ENCODE measurements at regions not wholly inside any gene's neighbourhood (a gene's known extent, or its start where the extent isn't known, plus 50 kb on each side); places are given as distances from the start of the nearest gene placed in this dataset.
"Not testable (repeated sequence)": the region's sequence is repeated elsewhere in the genome, so short reads cannot be mapped to it uniquely, and the experiment has no call there.

DNA sequence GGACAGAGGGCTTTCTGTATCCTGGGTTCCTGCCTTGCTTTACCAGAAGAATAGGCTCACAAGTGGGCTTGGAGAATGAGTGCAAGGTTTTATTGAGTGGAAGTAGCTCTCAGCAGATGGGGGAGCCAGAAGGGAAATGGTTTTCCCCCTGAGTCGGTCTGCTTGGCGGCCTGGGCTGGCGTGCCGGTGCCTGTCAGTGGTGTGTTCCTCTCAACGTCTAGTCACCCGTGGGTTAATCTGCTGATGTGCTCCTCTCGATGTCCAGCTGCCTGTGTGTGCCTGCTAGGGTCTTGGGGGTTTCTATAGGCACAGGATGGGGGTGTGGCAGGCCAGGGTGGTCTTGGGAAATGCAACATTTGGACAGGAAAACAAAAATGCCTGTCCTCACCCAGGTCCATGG lies 370.8 kb upstream of the ZNF462 start:
- not testable (repeated sequence) for DNase-seq (ENCODE audit: low read depth in 3 of 3, low spot score in 1 of 3)

DNA sequence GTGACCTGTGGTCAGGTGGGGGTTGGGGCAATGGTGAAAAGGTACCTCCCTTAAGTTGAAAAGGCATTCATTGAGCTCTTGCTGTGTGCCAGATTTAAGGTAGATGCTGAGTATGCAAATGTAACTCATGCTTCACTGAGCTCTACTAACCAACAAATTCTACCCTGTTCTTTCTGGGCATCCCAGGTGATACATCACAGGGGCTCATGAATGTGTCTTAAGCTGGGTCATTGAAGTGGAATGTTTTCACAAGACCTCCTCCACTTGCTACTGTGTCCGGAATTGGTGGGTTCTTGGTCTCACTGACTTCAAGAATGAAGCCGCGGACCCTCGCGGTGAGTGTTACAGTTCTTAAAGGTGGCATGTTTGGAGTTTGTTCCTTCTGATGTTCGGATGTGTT lies 362.8 kb upstream of the ZNF462 start:
- no peak for DNase-seq (ENCODE audit: low read depth in 3 of 3, low spot score in 1 of 3)

DNA sequence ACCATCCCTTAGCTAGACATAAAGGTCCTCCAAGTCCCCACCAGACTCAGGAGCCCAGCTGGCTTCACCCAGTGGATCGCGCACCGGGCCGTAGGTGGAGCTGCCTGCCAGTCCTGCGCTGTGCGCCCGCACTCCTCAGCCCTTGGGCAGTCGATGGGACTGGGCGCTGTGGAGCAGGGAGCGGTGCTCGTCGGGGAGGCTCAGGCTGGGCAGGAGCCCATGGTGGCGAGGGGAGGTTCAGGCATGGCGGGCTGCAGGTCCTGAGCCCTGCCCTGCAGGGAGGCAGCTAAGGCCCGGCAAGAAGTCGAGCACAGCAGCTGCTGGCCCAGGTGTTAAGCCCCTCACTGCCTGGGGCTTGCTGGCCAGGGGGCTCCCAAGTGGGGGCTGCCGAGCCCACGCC lies 361.8 kb upstream of the ZNF462 start:
- DNase-seq (ENCODE audit: low read depth in 3 of 3, low spot score in 1 of 3): not testable (repeated sequence)

DNA sequence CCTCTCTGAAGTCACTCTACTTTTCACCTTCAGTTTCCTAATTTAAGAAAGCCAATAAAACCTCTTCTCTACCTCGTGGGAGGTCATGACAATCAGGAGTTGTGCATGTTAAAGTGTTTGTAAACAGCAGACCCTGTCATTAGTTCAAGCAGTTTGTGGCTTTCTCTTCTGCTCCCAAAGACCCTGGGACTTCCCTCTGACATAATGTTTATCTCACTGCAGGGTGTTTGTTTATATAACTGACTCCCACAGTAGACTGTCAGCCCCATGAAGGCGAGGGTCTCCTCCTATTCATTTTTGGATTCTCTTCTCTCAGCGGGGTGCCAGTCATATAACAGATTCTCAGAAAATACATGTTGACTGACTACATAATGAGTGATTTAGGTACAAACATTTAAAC lies 360.0 kb upstream of the ZNF462 start:
- DNase-seq (ENCODE audit: low read depth in 3 of 3, low spot score in 1 of 3): no peak

DNA sequence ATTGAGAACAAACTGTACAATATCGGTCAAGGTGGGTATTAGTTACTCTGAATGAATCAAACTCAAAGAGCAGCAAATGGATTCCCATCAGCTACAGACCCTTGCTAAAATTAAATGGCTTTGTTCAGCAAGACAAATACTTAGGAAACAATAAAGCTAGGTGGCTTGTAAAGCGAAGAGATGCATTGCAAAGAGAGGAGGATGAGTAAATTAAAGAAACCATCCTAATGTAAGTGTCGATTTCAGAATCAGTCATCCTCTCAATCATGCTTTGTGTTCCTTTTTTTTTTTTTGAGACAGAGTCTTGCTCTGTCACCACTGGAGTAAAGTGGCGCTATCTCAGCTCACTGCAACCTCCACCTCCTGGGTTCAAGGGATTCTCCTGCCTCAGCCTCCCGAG lies 359.2 kb upstream of the ZNF462 start:
- no peak for DNase-seq (ENCODE audit: low read depth in 3 of 3, low spot score in 1 of 3)

DNA sequence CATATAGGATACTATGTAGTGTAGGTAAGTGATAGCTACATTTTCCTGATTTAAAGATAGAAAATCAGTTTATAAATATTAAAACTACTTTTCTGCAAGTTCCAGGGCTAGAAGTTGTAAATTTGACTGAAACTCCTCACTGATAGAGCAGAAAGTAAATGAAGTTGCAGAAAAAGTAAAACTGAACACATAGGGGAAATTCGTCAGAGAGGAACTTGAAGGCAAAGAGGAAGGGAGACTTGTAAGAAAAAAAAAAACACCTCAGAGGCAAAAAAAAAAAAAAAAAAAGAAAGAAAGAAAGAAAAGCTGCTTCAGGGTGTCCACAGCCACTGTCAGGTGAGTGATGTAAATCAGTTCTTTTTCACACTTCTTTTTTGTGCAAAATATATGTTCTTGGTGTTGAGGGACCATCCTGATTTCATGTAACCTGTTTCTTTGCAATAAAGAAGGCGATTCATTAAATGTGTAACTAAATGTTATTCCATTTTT lies 336.2 kb upstream of the ZNF462 start:
- no peak for DNase-seq (ENCODE audit: low read depth in 3 of 3, low spot score in 1 of 3)

DNA sequence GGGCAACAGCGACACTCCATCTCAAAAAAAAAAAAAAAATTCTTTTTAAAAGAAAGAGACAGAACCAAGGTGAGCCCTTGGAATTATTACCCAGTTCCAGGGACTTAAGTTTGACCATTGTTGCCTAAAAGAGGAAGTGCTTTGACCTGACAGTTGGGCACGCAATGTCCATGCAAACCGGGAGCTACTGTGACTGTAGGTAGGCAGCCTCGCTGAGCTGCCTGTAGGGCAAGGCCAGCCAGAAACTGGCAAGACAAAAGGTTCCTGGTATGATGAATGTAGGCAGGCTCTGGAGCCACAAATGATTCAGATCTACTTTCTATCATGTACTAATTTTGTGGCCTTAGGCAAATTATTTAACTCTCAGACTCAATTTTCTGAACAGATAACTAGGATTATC lies 334.8 kb upstream of the ZNF462 start:
- DNase-seq (ENCODE audit: low read depth in 3 of 3, low spot score in 1 of 3): no peak

DNA sequence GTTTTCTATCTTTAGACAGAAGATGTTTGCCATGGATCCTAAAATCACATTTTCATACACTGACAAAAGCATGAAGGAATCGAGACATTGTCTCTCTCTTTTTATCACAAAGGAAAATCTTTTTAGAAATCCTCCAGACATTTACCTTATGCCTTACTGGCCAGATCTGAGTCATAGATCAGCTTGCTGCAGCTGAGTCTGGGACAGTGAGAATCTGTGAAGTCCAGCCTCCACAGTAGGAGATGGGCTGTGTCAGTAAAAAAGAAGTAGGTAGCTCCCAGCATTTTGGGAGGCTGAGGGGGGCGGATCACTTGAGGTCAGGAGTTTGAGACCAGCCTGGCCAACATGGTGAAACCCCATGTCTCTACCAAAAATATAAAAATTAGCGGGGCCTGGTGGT lies 333.4 kb upstream of the ZNF462 start:
- no peak for DNase-seq (ENCODE audit: low read depth in 3 of 3, low spot score in 1 of 3)

DNA sequence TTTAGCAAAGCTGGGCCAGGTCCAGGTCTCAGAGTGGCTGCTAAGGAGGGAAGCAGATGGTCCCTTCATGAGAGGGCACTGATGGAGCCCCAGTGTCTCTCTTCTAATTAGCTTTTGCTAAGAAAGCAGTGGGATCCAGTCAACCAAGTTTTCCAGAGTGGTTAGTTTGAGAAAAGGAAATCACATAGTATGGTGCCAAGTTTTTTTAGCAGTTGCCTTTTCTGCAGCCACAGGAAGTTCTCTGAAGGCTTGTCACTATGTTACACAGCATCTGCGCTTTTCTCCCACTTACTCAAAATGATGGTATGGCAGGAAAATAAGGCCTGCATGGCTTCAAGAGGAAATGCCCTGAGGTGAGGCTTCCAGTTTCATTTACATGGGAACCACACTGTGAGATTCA lies 331.5 kb upstream of the ZNF462 start:
- DNase-seq (ENCODE audit: low read depth in 3 of 3, low spot score in 1 of 3): no peak

DNA sequence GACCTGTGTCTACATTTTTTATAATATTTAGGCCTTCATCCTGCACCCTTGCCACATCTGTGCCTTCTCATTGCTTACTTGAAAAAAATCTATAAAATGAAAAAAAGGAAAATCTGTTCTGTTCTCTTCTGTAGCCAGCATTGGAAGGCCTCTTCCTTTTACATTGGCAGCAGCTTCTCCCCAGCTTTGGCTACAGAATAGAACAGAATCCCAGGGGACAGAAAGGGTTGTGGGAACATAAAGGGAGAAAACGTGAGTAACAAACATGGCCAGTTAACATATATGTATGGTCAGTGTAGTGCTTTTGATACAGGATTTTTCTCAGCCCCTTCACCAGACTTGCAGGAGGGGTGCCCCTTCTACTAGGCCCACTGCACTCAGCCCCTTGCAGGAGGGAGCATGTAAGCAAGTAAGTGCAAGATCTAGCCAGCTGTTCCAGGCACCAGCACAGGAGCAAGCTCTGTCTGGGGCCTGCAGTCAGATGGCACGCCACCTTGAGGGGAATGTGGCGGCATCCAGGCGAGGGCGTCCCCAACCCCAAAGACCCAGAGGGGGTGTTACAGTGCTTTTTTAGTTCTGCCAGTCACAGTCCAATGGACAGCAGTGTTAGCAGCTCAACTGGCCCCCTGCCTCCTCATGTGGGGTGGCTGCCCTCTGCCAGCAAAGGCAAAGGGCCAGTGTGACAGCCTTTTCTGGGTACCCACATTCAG lies 330.5 kb upstream of the ZNF462 start:
- DNase-seq (ENCODE audit: low read depth in 3 of 3, low spot score in 1 of 3): no peak

DNA sequence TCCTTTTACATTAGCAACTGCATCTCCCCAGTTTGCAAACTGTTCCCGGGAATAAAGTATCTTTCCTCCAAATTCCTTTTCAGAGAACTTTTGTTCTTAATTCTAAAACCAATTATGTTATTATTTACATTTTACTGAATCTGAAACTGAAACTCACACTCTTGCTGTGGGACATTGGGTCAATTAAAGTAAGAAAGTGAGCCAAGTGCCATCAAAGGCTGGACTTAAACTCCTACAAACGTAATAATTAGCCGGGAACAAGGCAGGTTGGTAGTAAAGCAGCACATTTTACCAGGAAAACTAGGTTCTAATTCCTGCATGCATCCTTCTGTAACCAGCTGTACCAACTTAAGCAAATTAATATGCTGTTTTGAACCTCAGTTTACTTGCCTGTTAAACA lies 328.2 kb upstream of the ZNF462 start:
- no peak for DNase-seq (ENCODE audit: low read depth in 3 of 3, low spot score in 1 of 3)

DNA sequence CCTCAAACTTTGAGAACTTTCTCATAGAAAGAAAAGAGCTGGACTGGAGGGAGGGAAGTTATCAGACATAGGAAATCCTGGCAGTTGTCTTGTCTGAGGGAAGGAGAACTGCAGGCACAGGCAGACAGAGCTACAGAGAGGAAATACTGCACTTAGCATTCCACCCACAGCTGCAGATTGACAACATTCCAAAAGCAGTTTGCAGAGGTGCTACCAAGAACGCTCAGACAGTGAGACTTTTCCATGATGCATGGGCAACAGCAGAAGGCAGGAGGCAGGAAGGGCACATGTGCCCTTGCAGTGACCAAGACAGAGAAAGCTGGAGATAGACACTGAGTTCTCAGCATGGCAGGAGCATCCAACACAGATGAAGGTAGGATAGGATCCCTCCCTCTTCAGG lies 327.5 kb upstream of the ZNF462 start:
- DNase-seq (ENCODE audit: low read depth in 3 of 3, low spot score in 1 of 3): no peak

DNA sequence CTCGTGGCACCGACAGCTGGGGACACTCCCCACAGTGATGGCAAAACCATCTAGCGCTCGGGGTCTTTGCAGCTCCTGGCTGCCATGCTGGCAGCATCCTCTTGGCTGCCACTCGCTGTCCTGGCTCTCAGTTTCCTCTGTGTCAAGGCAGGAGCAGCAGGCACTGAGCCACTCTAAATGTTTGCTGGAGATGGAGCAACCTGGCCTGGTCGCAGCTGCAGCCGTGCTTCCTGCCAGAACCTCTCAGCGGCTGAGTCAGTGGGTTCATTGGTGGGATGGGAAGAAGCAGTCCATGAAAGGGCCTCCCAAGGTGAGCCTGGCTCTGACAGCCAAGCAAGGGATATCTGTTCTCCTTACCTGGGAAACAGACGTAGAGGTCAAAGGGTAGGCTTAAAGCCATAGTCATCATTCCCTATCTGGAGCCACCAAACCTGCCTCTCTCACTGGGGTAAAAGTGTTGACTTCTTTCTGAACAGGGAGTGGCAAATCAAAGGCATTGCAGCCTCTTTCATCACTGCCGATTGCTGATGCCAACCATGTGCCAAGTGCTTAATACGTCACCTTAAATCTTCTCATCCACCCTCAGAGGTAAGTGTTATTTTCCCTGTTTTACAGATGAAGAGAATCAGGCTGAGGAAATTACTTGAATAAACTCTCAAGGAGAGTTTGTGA lies 304.8 kb upstream of the ZNF462 start:
- no peak for DNase-seq (ENCODE audit: low read depth in 3 of 3, low spot score in 1 of 3)

DNA sequence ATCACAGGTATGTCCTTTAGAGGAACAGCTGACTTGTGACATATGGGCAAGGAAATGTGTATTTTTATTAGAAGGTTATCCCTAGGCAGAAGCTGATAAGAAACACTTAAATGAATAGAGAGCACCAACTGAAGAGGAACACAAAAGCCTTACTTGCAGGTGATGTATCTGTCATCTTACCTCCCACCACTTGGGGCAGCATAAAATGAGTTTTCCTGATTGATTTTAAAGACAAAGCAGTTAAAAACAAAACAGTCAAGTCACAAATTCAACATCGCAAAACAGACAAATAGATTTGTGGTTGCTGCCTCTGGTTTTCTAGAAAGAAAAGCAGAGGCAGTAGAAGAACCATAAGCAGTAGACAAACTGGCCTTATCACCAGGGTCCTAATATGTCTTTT lies 302.4 kb upstream of the ZNF462 start:
- DNase-seq (ENCODE audit: low read depth in 3 of 3, low spot score in 1 of 3): no peak

DNA sequence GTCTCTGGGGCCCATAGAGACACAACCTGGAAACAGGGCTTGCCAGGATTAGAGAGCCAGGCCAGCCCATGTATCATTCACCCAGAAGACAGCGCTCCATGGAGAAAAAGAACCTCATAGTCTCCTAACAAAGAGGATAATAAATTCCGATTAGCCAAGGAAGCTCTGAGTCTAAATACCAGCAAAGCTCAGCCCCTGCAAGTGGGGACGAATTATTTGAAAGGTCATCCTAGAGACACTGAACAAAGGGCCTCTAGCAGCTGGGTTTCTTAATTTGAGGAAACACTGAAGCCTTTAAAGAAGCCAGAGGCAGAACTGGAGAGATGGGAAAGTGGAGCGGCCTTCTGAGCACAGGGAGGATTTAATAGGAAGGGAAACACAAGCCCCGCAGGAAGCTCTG lies 287.1 kb upstream of the ZNF462 start:
- DNase-seq (ENCODE audit: low read depth in 3 of 3, low spot score in 1 of 3): no peak

DNA sequence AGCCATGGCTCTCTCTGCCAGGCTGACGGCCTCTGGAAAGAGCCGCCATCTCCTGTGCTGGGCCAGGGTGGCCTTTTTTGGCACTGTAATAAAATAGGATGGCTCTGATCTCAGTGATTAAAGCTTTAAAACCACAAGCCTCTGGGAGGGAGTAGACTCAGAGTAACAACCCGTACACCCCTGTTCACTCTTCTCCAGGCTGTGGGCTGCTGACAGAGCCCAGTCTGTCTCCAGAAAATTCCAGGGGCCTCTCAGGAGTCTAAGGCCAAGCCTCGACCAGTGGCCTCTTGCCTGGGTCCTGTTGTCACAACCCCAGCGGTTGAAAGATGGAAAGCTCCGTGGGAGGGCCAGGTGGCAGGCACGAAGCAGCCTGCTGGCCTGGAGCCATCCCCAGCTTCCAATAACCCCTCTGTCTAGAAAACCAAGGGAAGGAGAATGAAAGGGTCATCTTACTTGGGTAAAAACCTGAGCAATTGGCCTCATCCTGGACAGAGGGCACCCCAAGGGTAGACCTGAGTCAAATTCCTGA lies 286.7 kb upstream of the ZNF462 start:
- DNase-seq (ENCODE audit: low read depth in 3 of 3, low spot score in 1 of 3): no peak

DNA sequence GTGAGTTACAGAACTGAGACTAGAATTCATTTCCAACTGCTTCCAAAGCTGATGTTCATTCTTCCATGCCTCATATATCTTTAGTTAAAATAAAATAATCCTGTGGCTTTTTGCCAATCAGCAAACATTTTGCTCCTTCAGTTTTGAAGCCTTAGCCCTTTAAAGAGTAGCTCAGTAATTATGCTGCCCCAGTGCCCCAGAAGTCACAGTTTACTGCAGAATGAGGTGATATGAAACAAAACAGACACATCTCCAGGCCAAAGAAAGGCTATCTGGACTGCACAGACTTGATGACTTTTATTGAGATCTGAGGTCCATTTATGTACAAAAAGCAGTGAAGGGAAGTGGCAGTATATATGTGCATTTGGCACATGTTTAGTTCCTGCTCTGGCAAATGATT lies 285.8 kb upstream of the ZNF462 start:
- no peak for DNase-seq (ENCODE audit: low read depth in 3 of 3, low spot score in 1 of 3)

DNA sequence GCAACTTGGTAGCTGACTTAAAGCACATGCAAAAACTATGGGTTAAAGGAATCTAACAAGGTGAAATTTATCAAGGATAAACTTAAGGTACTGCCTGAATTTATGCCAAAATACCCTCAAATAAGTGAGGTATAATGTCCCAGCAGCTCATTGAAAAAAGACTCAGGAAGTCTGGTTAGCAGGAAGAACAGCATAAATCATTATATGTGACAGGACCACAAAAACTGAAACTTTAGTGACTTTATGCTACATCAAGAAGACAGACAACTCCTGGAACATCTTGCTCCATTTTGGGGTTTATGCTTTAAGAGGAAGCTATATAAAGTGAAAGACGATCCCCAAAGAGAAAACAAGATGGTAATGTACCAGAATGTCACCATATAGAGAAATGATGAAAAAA lies 282.4 kb upstream of the ZNF462 start:
- no peak for DNase-seq (ENCODE audit: low read depth in 3 of 3, low spot score in 1 of 3)

DNA sequence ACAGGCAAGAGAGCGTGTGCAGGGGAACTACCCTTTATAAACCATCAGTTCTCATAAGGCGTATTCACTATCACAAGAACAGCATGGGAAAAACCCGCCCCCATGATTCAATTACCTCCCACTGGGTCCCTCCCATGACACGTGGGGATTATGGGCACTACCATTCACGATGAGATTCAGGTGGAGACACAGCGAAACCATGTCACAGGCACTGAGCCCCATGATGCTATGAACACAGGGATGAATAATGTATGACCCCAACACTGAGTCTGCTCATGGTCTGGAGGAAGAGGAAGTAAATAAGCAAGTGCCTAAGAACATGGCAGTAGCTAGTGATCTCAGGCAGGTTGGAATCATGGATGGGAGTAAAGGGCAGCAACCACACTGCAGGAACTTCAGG lies 281.0 kb upstream of the ZNF462 start:
- no peak for DNase-seq (ENCODE audit: low read depth in 3 of 3, low spot score in 1 of 3)

DNA sequence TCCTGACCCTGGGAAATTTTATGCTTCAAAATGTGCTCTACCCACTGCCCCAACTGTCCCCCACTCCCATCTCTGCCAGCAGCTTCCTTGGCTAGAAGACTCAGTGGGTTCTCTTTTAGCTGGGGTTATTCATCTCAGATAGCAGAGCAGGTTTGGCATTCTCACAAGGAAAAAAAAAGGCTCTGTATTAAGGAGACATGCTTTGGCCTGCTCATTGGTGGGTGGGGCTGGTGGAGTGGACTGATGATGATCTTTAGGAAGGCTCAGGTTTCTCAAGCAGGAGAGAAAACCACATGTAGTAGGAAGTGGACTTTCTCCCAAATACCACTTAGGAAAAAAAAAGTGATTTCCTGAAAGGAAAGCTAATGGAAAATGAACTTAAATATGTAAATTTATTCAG lies 279.2 kb upstream of the ZNF462 start:
- no peak for DNase-seq (ENCODE audit: low read depth in 3 of 3, low spot score in 1 of 3)

DNA sequence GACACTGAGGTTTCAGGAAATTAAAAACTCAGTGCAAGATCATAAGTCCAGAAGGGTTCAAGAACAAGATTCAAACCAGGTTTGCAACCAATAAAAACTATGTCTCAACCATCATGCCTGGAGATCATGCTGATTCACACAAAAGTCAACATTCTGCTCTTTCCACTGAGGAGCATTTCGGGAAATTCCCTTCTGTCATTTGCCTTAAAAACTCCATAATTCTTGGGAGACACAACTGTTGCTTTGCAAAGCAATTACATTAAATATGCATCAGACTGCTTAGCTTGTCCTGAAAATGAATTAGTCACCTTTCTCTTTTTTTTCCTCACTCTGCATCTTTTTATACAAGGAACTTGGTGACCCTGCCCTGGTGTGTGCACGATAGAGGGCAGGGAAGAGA lies 275.9 kb upstream of the ZNF462 start:
- no peak for DNase-seq (ENCODE audit: low read depth in 3 of 3, low spot score in 1 of 3)

DNA sequence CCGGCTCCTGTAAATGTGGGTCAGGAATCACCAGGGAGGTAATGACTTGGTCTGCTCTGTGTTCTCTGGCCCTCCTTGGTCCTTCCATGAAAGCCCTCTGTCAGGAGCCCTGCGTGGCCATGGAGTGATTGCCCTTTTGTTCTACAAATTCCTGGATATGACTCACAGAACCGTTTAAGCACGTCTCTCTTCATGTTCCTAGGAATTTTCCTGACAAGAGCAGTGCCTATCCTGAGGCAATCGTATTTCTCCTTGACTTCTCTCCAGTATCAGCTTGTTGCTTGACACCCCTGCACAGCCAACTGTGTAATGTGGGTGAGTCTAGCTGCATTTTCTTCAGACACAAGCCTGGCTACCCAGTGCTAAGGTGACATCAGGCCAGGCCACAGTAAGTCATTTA lies 274.3 kb upstream of the ZNF462 start:
- DNase-seq (ENCODE audit: low read depth in 3 of 3, low spot score in 1 of 3): no peak

Data from stimulated activated CD4-positive, alpha-beta T cell treated with anti-CD3 and anti-CD28 coated beads, TNF-alpha, amount 100 ng/mL, for 1 hour (primary cell).